ENCODE measurements at regions not wholly inside any gene's neighbourhood (a gene's known extent, or its start where the extent isn't known, plus 50 kb on each side); places are given as distances from the start of the nearest gene placed in this dataset.

GRCh38 chr15:61467823-61468222 is 238.7 kb upstream of the RORA start:
- no peak for DNase-seq
- intact Hi-C loops (cut with micrococcal nuclease), result no loop called here
- H3K4me3 ChIP-seq, result no peak overlapping the region
- TF ChIP-seq, protein P1, sequence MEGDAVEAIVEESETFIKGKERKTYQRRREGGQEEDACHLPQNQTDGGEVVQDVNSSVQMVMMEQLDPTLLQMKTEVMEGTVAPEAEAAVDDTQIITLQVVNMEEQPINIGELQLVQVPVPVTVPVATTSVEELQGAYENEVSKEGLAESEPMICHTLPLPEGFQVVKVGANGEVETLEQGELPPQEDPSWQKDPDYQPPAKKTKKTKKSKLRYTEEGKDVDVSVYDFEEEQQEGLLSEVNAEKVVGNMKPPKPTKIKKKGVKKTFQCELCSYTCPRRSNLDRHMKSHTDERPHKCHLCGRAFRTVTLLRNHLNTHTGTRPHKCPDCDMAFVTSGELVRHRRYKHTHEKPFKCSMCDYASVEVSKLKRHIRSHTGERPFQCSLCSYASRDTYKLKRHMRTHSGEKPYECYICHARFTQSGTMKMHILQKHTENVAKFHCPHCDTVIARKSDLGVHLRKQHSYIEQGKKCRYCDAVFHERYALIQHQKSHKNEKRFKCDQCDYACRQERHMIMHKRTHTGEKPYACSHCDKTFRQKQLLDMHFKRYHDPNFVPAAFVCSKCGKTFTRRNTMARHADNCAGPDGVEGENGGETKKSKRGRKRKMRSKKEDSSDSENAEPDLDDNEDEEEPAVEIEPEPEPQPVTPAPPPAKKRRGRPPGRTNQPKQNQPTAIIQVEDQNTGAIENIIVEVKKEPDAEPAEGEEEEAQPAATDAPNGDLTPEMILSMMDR (IDR thresholded peaks at IDR 0.05; ENCODE audit: borderline replicate concordance), result no peak
- no peaks in the 10 kb centered on the region for H3K9me3 ChIP-seq (replicated peaks)
- H3K36me3 ChIP-seq, result no peaks in the 10 kb centered on the region
- H3K4me1 ChIP-seq, result no peaks in the 10 kb centered on the region
- peaks cover 14% of the 10 kb centered on the region for H3K27me3 ChIP-seq (ENCODE audit: low read depth)
- H3K27ac ChIP-seq (replicated peaks), result no peak overlapping the region

DNA sequence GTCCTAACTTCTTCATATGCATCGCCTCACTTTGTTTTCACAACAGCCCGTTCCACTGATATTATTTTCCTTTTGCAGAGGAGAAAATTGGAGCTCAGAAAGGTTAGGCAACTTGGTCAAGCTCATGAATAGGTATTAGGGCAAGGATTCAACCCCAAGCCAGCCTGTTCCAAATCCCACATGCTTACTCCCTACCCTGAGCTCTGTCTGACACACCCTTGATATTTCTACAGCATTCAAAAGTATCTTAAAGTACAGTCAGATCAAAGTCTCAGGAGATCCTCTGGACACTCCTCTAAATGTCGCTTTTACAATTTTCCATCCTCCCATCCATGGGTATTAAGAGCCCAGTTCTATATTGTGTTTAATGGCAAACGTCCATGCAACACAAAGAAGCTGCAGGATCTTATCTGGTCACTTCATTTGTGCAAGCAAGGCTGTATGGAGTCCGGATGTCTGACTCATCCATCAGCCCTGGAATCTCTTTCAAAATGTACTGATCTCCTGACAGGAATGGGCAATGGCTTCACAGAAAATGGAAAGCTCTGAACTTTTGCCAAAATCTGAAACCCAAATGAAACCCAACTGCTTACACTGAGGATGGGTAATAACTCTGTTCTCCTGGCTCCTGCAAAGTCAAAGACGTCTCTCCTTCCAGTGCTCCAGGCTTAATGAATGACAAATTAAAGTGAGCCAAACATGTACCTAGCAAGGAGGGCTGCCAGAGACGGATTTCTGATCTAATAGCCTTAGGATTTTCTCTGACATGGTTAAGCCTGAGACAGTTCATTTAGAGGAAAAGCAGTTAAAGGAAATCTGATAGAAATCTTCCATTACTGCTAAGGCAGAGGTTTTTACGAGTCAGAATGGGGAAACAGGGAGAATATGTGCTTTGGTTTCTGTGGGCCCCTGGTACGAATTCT is 230.9 kb upstream of the RORA start:
- no peaks in the 10 kb centered on the region for H3K36me3 ChIP-seq
- H3K4me1 ChIP-seq, result no peaks in the 10 kb centered on the region
- H3K27me3 ChIP-seq (ENCODE audit: low read depth), result peaks cover 32% of the 10 kb centered on the region
- H3K4me3 ChIP-seq, result no peak overlapping the region
- no peak overlapping the region for H3K27ac ChIP-seq (replicated peaks)
- TF ChIP-seq, protein P1 (IDR thresholded peaks at IDR 0.05; ENCODE audit: borderline replicate concordance), result no peak
- intact Hi-C loops (cut with micrococcal nuclease), result no loop called here
- no peak for DNase-seq
- H3K9me3 ChIP-seq (replicated peaks), result no peaks in the 10 kb centered on the region

- TF ChIP-seq, protein P1 (IDR thresholded peaks at IDR 0.05; ENCODE audit: borderline replicate concordance), result no peak
- intact Hi-C loops (cut with micrococcal nuclease), result no loop called here
- peaks cover 12% of the 10 kb centered on the region for H3K27me3 ChIP-seq (ENCODE audit: low read depth)
- H3K27ac ChIP-seq (replicated peaks), result no peak overlapping the region
- no peak overlapping the region for H3K4me3 ChIP-seq
- DNase-seq, result no peak
- no peaks in the 10 kb centered on the region for H3K4me1 ChIP-seq
- no peaks in the 10 kb centered on the region for H3K36me3 ChIP-seq
- H3K9me3 ChIP-seq (replicated peaks), result peaks cover 6% of the 10 kb centered on the region
These were observed 228.1 kb upstream of the RORA start for GRCh38 chr15:61457050-61457733.

DNA sequence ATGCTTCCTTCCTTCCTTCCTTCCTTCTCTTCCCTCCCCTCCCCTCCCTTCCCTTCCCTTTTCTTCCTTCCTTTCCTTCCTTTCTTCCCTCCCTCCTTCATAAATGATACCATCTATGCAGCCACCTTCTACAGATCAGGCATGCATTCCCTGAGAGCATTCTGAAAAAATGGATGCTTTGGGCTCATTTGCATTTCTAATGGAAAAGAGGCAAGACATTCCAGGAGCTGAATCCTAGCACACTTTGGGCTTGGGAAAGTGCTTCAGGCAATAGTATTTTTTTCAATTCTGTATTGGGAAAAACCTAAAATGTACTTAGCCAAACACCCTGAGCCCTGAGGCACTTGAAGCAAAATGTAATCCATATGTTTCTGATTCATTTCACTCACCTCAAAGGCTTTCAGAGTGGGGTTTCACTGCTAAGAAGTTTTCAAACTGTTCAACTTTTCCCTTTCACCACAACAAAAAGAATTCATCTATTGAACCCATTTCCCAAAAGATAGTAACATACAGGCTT is 220.1 kb upstream of the RORA start:
- intact Hi-C loops (cut with micrococcal nuclease), result no loop called here
- no peaks in the 10 kb centered on the region for H3K36me3 ChIP-seq

GRCh38 chr15:61447981-61448380 is 218.9 kb upstream of the RORA start:
- no peak overlapping the region for H3K4me3 ChIP-seq
- no peak overlapping the region for H3K27ac ChIP-seq (replicated peaks)
- intact Hi-C loops (cut with micrococcal nuclease), result no loop called here
- H3K36me3 ChIP-seq, result no peaks in the 10 kb centered on the region
- H3K27me3 ChIP-seq (ENCODE audit: low read depth), result peaks cover 20% of the 10 kb centered on the region
- TF ChIP-seq, protein P1 (IDR thresholded peaks at IDR 0.05; ENCODE audit: borderline replicate concordance), result no peak
- no peak for DNase-seq
- H3K4me1 ChIP-seq, result no peaks in the 10 kb centered on the region
- peaks cover 10% of the 10 kb centered on the region for H3K9me3 ChIP-seq (replicated peaks)

More for the DNA sequence above, 220.1 kb upstream of the RORA start:
- H3K27ac ChIP-seq (replicated peaks), result no peak overlapping the region
- H3K4me3 ChIP-seq, result no peak overlapping the region
- no peak for DNase-seq
- no peaks in the 10 kb centered on the region for H3K4me1 ChIP-seq
- H3K27me3 ChIP-seq (ENCODE audit: low read depth), result peaks cover 12% of the 10 kb centered on the region
- peaks cover 10% of the 10 kb centered on the region for H3K9me3 ChIP-seq (replicated peaks)
- TF ChIP-seq, protein P1 (IDR thresholded peaks at IDR 0.05; ENCODE audit: borderline replicate concordance), result no peak

All from left ventricle myocardium inferior (tissue), 1 donor.